ENCODE measurements at regions not wholly inside any gene's neighbourhood (a gene's known extent, or its start where the extent isn't known, plus 50 kb on each side); places are given as distances from the start of the nearest gene placed in this dataset.

- no peak for TF ChIP-seq CTCF (IDR thresholded peaks at IDR 0.05; ENCODE audit: insufficient read depth, low read length, missing control alignments)
- no peak overlapping the region for H3K4me3 ChIP-seq (ENCODE audit: low read depth, low read length)
- POLR2A ChIA-PET = no interaction called here
- CTCF ChIA-PET = no interaction called here
- DNase-seq (ENCODE audit: low read depth, low spot score) = no peak
Measured at GRCh38 chr4:23238848-23239247, 546.1 kb downstream of the GBA3 start.

DNA sequence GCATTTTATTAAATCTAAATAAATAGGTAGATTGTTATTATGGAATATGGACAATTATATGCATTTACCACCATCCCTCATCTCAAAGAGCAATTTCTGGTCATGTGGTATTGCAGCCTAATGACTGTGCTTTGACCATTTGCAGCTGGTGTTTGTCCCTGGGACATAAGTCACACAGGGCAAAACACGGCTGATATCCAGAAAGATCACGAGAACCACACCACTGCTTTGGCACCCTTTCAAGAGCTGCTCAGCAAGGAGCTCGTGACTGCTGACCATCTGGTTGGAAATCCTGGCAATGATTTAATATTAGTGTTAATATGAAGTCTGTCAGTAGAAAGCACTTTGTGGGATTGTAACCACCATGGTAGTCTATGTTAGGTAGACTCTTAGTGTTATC, 545.0 kb downstream of the GBA3 start:
- ChIA-PET CTCF (no interaction called here), POLR2A (no interaction called here)
- no peak for TF ChIP-seq CTCF (IDR thresholded peaks at IDR 0.05; ENCODE audit: insufficient read depth, low read length, missing control alignments)
- no peak overlapping the region for H3K4me3 ChIP-seq (ENCODE audit: low read depth, low read length)
- DNase-seq (ENCODE audit: low read depth, low spot score) = no peak

- H3K4me3 ChIP-seq (ENCODE audit: low read depth, low read length) = no peak overlapping the region
- POLR2A ChIA-PET = no interaction called here
Measured at GRCh38 chr4:23235628-23236390, 543.1 kb downstream of the GBA3 start.

DNA sequence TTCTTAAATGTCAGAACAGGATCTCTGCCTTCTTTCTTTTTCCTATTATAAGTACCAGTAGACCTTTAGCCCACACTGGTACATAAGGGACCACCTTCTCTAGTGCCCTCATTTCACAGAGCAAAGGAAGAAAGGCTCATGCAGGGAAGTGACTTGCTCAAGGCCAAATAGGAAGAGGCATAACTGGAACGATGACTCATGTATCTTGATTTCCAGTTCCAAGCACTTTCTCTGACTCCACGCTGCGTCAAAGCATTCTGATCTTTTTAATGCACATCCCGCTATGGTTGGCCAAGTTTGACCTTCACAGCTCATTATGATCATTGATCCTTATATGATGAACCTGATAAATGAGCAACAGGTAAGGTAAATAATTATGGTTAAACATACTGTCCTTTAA, 542.0 kb downstream of the GBA3 start:
- H3K4me3 ChIP-seq (ENCODE audit: low read depth, low read length) = no peak overlapping the region
- ChIA-PET CTCF (no interaction called here), POLR2A (no interaction called here)
- no peak for TF ChIP-seq CTCF (IDR thresholded peaks at IDR 0.05; ENCODE audit: insufficient read depth, low read length, missing control alignments)
- DNase-seq (ENCODE audit: low read depth, low spot score) = no peak

More at GRCh38 chr4:23235628-23236390, 543.1 kb downstream of the GBA3 start:
- DNase-seq (ENCODE audit: low read depth, low spot score) = no peak
- CTCF ChIA-PET = no interaction called here
- no peak for TF ChIP-seq CTCF (IDR thresholded peaks at IDR 0.05; ENCODE audit: insufficient read depth, low read length, missing control alignments)

- CTCF ChIA-PET = no interaction called here
Measured at GRCh38 chr4:23234018-23234417, 541.3 kb downstream of the GBA3 start.

DNA sequence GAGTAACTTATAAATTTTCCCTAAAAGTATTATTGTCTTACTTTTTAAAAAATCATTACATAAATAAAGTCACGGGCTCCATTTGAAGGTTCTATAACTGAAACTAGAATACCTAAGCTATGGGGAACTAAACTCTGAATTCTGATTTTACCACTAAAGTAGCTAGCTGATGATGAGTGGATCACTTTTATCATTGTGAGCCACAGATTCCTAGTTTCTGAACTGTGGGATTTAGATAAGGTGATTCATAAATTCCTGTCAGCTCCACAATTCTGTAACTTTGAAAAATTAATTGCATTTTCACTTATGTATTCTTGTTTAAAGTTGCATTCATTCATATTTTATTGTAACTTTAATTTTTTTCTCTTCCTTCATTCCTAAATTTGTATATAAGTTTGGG, 540.9 kb downstream of the GBA3 start:
- no peak for DNase-seq (ENCODE audit: low read depth, low spot score)

More at GRCh38 chr4:23234018-23234417, 541.3 kb downstream of the GBA3 start:
- no peak for TF ChIP-seq CTCF (IDR thresholded peaks at IDR 0.05; ENCODE audit: insufficient read depth, low read length, missing control alignments)
- H3K4me3 ChIP-seq (ENCODE audit: low read depth, low read length) = no peak overlapping the region
- POLR2A ChIA-PET = no interaction called here
- DNase-seq (ENCODE audit: low read depth, low spot score) = no peak

More for the DNA sequence above, 540.9 kb downstream of the GBA3 start:
- POLR2A ChIA-PET = no interaction called here
- TF ChIP-seq CTCF (IDR thresholded peaks at IDR 0.05; ENCODE audit: insufficient read depth, low read length, missing control alignments) = no peak
- CTCF ChIA-PET = no interaction called here
- H3K4me3 ChIP-seq (ENCODE audit: low read depth, low read length) = no peak overlapping the region

Measured in AG04449 (cell line).